HG02840 (cell line): ENCODE measurements at regions not wholly inside any gene's neighbourhood (a gene's known extent, or its start where the extent isn't known, plus 50 kb on each side); places are given as distances from the start of the nearest gene placed in this dataset.
"Not testable (repeated sequence)": the region's sequence is repeated elsewhere in the genome, so short reads cannot be mapped to it uniquely, and the experiment has no call there.

Experiments
- ATAC-seq: cut with Tn5 transposase; IDR thresholded peaks from one replicate; pipeline ENCODE4 v1.9.1; 2021; ENCODE audit warnings: mild to moderate bottlenecking, moderate library complexity, moderate number of reproducible peaks; ENCODE audit not compliant: unreplicated experiment, low FRiP score

DNA sequence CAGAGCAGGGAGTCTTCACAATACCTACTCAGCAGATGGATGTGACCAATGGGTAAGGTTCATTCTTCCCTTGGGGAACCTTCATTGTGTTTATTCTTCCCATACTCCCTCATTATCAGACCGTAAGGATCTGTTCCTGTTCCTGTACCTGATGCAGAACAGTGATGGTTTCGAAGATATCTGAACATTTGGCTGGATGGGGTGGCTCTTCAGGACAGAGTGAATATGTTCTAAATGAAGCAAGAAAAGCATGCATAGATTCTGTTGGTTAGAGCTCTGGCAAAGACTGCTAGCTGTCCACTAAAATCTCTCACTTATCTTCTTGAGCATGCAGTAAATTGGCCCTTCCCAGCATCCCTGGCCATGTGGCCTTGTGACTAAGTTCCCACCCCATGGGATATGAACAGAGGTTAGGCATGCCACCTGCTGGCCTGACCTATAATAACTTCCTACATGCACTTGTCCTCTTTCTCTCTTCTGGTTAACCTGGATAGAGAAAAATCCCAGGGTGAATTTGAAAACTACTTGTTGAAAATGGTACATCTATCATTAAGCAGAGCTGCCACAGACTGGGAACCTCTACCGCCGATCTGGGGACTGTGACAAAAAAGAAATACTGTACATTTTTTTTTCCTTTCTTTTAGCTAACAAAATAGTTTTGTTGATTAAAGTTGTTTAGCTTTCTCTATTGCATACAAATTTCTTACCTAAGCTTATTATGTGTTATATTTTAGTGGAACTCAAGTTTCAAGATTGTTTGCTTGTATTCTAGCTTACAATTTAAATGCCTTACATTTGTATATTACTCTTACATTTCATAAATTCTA is 60.0 kb upstream of the BANK1 start:
- peak; percentile 75 for ATAC-seq

GRCh38 chr4:101727238-101727637 is 63.3 kb upstream of the BANK1 start:
- ATAC-seq: no peak

DNA sequence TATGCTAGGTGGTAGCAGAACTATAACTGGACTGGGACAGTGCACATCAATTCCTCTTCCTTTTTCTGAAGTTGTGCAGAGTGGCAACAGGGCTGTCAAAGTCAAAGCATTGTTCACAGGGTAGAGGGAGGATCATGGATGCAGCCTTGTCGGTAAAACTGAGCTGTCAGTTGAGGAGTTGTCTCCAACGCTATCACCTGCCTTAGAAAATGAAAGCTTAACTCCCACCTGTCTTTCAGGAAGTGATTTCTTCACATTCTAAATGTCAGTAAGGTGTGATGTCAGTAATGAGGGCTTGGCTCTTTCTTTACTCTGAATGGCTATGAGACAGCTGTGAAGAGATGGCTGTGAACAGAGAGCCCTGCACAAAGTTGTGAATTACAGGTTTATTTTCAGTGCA is 66.4 kb upstream of the BANK1 start:
- ATAC-seq: no peak

- ATAC-seq: no peak
Observed at GRCh38 chr4:101718810-101719209, 71.7 kb upstream of the BANK1 start.

DNA sequence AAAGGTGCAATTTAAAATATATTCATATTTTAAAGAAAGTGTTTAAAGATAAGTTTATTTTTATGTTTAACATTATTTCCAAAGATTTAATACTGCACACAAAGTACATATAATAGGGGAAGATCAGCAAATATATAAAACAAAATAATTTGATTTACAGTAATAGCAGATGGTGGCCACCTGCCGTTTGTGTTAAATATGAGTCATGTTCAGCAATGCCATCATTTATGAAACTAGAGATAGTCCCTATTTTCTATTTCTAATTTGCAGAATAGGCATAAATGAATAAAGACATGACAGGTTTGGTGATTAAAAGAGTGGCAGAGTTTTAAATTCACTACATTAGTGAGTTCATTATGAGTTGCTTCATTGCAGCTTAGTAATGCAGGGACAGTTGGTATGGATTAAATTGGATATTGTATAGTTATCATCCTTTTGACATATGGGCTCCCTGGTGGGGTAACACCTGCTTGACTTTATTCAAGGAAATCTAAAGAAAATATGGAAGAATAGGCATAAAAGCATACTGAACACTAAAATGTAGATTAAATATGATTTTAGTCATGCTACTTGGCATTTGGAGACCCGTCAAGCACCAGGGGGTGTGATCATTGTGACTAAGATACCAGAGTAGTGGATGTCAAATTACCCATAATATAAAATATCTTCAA is 78.8 kb upstream of the BANK1 start:
- no peak for ATAC-seq

GRCh38 chr4:101710806-101711205 is 79.7 kb upstream of the BANK1 start:
- no peak for ATAC-seq

- ATAC-seq: no peak
Observed at GRCh38 chr4:101708293-101709039, 82.1 kb upstream of the BANK1 start.

- ATAC-seq: no peak
Observed at GRCh38 chr4:101707596-101707995, 82.9 kb upstream of the BANK1 start.

- ATAC-seq: no peak
Observed at GRCh38 chr4:101706535-101707057, 83.9 kb upstream of the BANK1 start.

DNA sequence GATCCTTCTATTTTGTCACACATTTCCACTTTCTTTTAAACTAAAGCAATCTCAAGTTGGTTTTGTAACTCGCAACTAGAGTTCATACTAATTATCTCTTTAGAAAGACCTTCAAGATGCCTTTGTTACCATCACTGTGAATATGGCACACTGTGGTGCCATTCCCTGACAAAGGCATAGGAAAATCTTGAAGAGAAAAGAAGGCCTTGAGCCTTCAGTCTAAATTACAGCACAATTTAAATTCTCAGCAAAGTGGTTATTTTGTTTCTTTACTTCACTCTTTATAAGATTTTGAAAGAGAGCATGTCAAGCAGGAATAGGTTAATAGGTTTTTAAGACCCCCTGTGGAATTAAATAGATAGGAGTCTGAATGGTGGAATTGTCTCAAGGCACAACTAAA is 89.0 kb upstream of the BANK1 start:
- no peak for ATAC-seq

GRCh38 chr4:101699441-101700124 is 90.9 kb upstream of the BANK1 start:
- no peak for ATAC-seq

- no peak for ATAC-seq
Observed at GRCh38 chr4:101697266-101697665, 93.3 kb upstream of the BANK1 start.

DNA sequence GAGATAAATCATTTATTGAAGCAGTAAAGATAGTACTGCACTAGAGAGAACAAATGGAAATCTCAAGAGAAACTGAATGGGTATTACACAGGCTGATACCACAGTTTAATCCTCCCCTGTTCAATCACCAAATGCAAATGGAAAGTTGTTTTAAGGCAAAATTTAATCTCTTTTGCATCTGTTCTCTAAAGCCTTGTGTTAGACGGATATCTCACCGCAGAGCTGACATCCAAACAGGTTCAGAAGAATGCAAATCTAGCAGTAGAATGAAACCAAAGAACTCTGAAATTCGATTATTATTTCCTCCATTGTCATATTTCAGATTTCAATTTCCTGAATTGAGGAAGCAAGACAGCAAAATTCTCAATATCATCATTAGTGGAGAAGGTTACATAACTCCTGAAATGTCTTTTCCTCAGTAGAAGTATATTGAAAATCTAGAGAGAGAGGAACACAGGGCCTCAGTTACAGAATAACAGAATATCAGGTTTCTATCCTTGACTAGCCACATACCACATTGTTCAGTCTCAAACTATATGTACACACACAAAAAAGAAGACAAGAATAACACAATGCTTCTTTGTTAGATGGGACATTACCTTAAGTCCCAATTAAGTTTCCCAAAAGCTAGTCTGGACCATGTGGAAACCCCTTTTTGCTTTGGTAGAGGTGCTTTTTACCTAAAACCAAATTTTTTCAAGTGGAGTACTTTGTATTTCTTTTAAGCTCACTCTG is 94.1 kb upstream of the BANK1 start:
- ATAC-seq: no peak

DNA sequence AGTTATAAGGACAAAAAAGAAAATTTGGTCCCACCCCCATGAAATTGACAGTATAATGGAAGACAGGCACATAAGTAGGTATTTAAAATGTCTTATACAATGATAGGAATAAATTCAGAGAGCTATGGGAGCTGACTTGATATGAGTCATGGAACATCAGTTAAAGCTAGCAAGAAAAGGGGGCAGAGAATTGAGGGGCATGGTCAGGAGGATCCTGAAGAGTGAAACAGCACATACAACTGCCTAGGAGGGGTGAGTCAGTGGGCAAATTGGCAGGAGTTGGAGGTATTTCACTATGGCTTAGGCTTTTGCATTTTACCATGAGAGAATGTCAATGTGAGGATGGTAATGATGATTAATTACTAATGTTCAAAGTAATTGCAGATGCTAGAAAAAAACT is 95.4 kb upstream of the BANK1 start:
- ATAC-seq: no peak

- ATAC-seq: not testable (repeated sequence)
Observed at GRCh38 chr4:101694403-101694802, 96.1 kb upstream of the BANK1 start.

GRCh38 chr4:101693842-101694398 is 96.6 kb upstream of the BANK1 start:
- ATAC-seq: peak; percentile 65

- no peak for ATAC-seq
Observed at GRCh38 chr4:101689220-101689619, 101.3 kb upstream of the BANK1 start.

DNA sequence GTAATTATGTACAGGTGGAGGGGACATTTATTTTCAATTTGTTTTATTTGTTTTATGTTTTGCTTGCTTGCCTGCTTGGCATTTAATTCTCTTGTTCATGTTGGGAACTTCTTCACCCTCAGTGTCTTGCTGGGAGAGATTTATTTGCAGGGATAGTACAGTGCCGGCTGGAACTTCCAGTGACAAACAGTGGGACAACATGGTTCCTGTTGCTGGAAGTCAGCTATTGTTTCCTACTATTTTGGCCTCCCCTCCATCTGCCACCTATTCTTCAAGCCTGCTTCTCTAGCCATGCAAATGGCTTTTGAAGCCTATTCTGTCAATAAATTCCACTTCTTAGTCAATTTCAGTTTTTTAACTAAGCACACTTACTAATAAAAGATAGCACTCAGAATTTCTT is 105.4 kb upstream of the BANK1 start:
- ATAC-seq: no peak

DNA sequence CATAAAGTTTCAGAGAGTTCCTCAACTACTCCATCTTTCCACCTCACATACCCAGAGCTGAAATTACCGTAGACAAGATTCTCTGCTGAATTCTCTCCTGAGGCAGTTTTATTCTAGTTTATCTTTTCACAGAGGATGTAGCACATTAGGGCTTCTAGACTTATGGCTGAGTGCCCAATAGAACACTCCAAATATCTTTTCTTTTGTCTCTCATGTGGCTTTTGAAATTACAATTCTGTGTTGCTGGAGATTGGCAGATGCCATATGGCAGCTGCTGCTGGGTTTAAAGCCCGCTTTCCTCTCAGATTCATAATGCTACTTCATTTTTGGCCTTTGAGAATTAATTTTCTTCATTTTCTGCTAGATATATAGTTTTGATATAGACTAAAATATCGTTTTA is 107.6 kb upstream of the BANK1 start:
- no peak for ATAC-seq

GRCh38 chr4:101678180-101678579 is 112.3 kb upstream of the BANK1 start:
- ATAC-seq: no peak
